Mucosa of descending colon (tissue), 3 donors: ENCODE measurements at regions not wholly inside any gene's neighbourhood (a gene's known extent, or its start where the extent isn't known, plus 50 kb on each side); places are given as distances from the start of the nearest gene placed in this dataset.

Experiments used
- ATAC-seq: fragments of 200-7000 bp; cut with Tn5 transposase; one replicate; pipeline ENCODE4 v1.9.1; 2020; ENCODE audit warnings: mild to moderate bottlenecking, moderate library complexity
- DNase-seq, 3 donors: peaks; one replicate each; pipeline ENCODE4 v3.0.0-alpha.2; 2020
- H3K36me3 ChIP-seq: fragments of 200-600 bp; one replicate; pipeline ENCODE4 v1.8.0; 2021; ENCODE audit warnings: low read depth, mild to moderate bottlenecking
- H3K4me1 ChIP-seq: fragments of 200-600 bp; one replicate; pipeline ENCODE4 v1.8.0; 2021; ENCODE audit warnings: low read depth, mild to moderate bottlenecking
- H3K4me3 ChIP-seq: fragments of 200-600 bp; one replicate; pipeline ENCODE4 v1.8.0; 2021; ENCODE audit warnings: mild to moderate bottlenecking
- H3K9me3 ChIP-seq: fragments of 200-600 bp; one replicate; pipeline ENCODE4 v1.8.0; 2021; ENCODE audit warnings: mild to moderate bottlenecking
- intact Hi-C, 2 donors: fragments of 100-400 bp; cut with DNase I in 1 of 2; cut with micrococcal nuclease in 1 of 2; formaldehyde crosslinking; loops; one replicate each; pipeline versions ENCODE4 v1.11.0 to v1.11.1; 2022; cut with DNase I, micrococcal nuclease
- TF ChIP-seq, protein P1 (sequence below): fragments of 200-600 bp; IDR thresholded peaks from one replicate; pipeline ENCODE4 v1.8.0; 2022; ENCODE audit warnings: antibody characterized with exemption, mild to moderate bottlenecking
- donor health status: DM: no; HTN: no; CAD: no; lungs with moderate emphysema.
- donor health status: DM: no; HTN: no; CAD: no.
- donor health status: DM: no; HTN: yes; CAD: no.

DNA sequence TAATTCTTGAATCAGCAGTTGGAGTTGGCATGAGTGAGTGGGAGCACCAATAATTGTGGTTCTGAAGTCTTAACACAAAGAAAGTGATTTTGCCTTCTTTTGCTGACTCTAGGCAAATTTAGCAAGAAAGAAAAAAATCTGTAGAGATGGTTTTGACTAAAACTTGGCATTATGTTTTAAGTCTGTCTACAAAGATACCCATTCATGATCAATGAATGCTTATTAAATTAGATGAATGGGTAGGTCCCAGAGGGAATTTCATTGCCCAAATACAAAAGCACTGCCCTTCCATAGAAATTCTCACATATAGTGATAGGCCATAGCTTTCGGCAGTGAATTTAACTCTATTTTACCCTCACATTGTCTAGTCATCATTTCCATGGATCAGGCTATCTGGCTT, 428.6 kb upstream of the ADAMTSL1 start:
- no peaks in the 10 kb centered on the region for H3K9me3 ChIP-seq
- intact Hi-C loops, result no loop called here
- H3K4me1 ChIP-seq, result no peaks in the 10 kb centered on the region
- H3K4me3 ChIP-seq, result no peak overlapping the region
- no peaks in the 10 kb centered on the region for H3K36me3 ChIP-seq
- TF ChIP-seq, protein P1, sequence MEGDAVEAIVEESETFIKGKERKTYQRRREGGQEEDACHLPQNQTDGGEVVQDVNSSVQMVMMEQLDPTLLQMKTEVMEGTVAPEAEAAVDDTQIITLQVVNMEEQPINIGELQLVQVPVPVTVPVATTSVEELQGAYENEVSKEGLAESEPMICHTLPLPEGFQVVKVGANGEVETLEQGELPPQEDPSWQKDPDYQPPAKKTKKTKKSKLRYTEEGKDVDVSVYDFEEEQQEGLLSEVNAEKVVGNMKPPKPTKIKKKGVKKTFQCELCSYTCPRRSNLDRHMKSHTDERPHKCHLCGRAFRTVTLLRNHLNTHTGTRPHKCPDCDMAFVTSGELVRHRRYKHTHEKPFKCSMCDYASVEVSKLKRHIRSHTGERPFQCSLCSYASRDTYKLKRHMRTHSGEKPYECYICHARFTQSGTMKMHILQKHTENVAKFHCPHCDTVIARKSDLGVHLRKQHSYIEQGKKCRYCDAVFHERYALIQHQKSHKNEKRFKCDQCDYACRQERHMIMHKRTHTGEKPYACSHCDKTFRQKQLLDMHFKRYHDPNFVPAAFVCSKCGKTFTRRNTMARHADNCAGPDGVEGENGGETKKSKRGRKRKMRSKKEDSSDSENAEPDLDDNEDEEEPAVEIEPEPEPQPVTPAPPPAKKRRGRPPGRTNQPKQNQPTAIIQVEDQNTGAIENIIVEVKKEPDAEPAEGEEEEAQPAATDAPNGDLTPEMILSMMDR, result no peak
- no peak for DNase-seq
- ATAC-seq, result no peak

GRCh38 chr9:18046068-18046467, 427.9 kb upstream of the ADAMTSL1 start:
- TF ChIP-seq, protein P1, result no peak
- no peaks in the 10 kb centered on the region for H3K4me1 ChIP-seq
- no peaks in the 10 kb centered on the region for H3K36me3 ChIP-seq
- DNase-seq (no peak), ATAC-seq (no peak)
- intact Hi-C loops, result no loop called here
- H3K9me3 ChIP-seq, result no peaks in the 10 kb centered on the region
- no peak overlapping the region for H3K4me3 ChIP-seq

GRCh38 chr9:18051638-18052037, 422.3 kb upstream of the ADAMTSL1 start:
- Histone ChIP-seq H3K4me1 (peaks cover 4% of the 10 kb centered on the region), H3K36me3 (no peaks in the 10 kb centered on the region), H3K9me3 (no peaks in the 10 kb centered on the region), H3K4me3 (no peak overlapping the region)
- intact Hi-C loops, result no loop called here
- no peak for ATAC-seq
- TF ChIP-seq, protein P1, result no peak
- DNase-seq, result no peak

- Histone ChIP-seq H3K36me3 (no peaks in the 10 kb centered on the region), H3K4me1 (peaks cover 4% of the 10 kb centered on the region), H3K4me3 (no peak overlapping the region), H3K9me3 (no peaks in the 10 kb centered on the region)
- intact Hi-C loops, result no loop called here
- TF ChIP-seq, protein P1, result no peak
- no peak for DNase-seq
- ATAC-seq, result no peak
Observed at GRCh38 chr9:18052060-18052459, 421.9 kb upstream of the ADAMTSL1 start.

- intact Hi-C loops, result no loop called here
- Histone ChIP-seq H3K9me3 (no peaks in the 10 kb centered on the region), H3K4me3 (no peak overlapping the region), H3K4me1 (peaks cover 9% of the 10 kb centered on the region), H3K36me3 (no peaks in the 10 kb centered on the region)
- no peak for DNase-seq
- no peak for ATAC-seq
- TF ChIP-seq, protein P1, result no peak
Observed at GRCh38 chr9:18056269-18056992, 417.5 kb upstream of the ADAMTSL1 start.

- DNase-seq (no peak), ATAC-seq (no peak)
- Histone ChIP-seq H3K9me3 (no peaks in the 10 kb centered on the region), H3K4me3 (no peak overlapping the region), H3K36me3 (no peaks in the 10 kb centered on the region), H3K4me1 (peaks cover 9% of the 10 kb centered on the region)
- TF ChIP-seq, protein P1, result no peak
- intact Hi-C loops, result no loop called here
Observed at GRCh38 chr9:18056993-18057369, 417.0 kb upstream of the ADAMTSL1 start.
